ACHN (cell line): ENCODE measurements at regions not wholly inside any gene's neighbourhood (a gene's known extent, or its start where the extent isn't known, plus 50 kb on each side); places are given as distances from the start of the nearest gene placed in this dataset.
A peak's percentile ranks its signal among the peaks of the same experiment; 100 is the strongest.

Experiments
- DNase-seq: peaks from one replicate; pipeline ENCODE4 v3.0.0-alpha.2; 2015
- in situ Hi-C: cut with HindIII; loops from 2 replicates; pipeline ENCODE4 v1.10.0; 2017; ENCODE audit warnings: low sequenced_read_pairs, low pct_ligation_motif_present, low pct_unique_long_range_greater_than_20kb

DNA sequence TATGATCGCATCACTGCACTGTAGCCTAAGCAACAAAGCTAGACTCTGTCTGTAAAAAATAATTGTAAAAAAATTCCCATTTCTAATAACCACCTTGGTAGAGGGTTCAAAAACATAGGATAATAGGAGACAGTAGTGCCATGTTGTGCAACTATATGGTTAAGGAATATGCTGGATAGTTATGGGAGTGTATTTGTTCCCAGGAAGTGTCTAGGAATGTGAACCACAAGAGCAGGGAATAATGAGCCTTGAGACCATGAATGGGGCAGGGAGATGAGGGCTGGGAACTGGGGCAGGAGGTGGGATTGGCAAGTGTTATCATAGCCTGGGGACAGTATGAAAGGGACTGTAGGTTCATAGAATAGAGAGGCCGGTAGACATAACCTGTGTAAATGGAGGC lies 50.4 kb downstream of the RUSC2 start:
- in situ Hi-C loops: no loop called here
- DNase-seq: no peak

DNA sequence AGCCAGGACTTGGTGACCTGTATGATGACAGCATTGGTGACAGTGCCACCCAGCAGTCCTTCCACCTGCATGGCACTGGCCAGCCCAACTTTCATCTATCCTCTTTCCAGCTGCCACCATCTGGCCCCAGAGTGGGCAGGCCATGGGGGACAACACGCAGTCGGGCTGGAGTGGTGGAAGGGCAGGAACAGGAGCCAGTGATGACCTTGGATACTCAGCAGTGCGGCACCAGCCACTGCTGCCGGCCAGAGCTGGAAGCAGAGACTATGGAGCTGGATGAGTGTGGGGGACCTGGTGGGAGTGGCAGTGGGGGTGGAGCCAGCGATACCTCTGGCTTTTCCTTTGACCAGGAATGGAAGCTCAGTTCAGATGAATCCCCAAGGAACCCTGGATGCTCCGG lies 56.9 kb downstream of the RUSC2 start:
- in situ Hi-C loops: no loop called here
- no peak for DNase-seq

DNA sequence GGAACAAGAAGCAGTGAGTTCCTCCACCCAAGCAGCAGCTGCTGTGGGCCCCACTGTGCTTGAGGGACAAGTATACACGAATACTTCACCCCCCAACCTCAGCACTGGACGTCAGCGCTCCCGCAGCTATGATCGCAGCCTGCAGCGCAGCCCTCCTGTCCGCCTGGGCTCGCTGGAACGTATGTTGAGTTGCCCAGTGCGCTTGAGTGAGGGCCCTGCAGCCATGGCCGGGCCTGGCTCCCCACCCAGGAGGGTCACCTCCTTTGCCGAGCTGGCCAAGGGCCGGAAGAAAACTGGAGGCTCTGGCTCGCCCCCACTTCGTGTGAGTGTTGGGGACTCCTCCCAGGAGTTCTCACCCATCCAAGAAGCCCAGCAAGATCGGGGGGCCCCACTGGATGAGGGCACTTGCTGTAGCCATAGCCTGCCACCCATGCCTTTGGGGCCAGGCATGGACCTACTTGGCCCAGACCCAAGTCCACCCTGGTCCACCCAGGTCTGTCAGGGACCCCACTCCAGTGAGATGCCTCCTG lies 57.1 kb upstream of the TESK1 start:
- in situ Hi-C loops: no loop called here

DNA sequence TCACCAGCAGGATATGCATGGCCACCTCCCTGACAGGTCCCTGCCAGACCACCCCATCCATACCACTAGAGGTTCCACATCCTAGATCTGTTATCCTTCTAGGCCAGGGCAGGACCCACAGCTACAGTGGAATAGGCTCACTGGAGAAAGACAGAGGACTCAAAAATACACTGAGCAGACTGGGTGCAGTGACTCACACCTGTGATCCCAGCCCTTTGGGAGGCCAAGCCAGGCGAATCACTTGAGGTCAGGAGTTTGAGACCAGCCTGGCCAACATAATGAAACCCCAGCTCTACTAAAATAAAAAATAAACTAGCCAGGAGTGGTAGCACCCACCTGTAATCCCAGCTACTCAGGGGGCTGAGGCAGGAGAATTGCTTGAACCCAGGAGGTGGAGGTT lies 56.5 kb upstream of the TESK1 start:
- DNase-seq: no peak
- in situ Hi-C loops: no loop called here

More for the DNA sequence above, 57.1 kb upstream of the TESK1 start:
- no peak for DNase-seq

DNA sequence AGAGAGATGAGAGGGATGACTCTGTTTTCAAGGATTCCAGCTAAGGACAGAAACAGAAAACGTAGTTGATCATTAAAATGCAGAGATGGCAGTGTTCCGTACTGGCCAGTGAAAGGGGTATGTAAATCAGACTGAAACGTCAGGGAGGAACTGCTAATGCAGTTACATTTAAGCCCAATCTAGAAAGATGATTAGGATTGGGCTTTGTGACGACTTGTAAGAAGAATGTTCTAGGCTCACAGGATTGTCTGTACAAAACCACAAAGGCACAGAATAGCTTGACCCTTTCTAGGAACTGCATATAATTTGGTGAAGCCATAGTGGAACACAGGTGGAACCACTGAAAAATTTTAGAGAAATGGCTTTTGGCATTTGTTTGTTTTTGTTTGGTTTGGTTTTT lies 55.6 kb upstream of the TESK1 start:
- in situ Hi-C loops: no loop called here
- DNase-seq: no peak

DNA sequence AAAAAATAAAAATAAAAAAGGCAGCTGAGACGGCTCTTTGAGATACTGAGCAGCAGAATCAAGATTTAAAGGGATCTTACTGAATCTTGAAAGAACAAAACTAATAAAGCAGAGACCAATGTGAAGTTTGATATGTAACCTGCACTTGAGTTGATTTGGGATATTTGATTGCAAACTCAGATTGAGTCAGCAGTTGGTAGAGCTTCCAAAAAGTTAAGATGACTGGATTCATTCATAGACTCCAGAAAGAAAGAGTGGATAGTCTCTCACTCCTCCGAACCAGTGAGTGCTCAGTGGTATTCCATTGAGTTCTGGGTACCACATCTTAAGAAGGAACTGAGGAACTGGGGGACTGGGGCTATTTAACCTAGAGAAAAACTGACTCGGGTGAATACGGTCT lies 52.7 kb upstream of the TESK1 start:
- in situ Hi-C loops: no loop called here

DNA sequence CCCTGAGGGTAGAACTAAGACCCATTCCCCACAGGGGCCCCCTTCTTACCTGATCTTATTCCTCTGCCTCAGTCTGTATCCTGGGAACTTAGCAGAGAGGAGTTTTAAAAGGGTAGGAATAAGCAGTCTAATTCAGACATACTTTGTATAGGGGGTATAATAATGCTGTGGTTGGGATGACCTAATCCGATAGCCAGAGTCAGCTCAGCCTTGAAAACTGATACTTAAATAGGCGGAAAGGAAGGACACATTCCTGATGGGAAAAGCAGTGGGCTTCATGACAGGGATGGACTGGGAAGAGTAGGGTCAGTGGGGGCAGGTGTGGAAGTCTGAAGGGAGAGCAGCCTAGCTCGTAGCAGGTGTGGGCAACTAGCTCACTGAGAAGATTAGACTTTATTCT lies 52.2 kb upstream of the TESK1 start:
- in situ Hi-C loops: no loop called here
- no peak for DNase-seq

More for the DNA sequence above, 52.7 kb upstream of the TESK1 start:
- DNase-seq: no peak

DNA sequence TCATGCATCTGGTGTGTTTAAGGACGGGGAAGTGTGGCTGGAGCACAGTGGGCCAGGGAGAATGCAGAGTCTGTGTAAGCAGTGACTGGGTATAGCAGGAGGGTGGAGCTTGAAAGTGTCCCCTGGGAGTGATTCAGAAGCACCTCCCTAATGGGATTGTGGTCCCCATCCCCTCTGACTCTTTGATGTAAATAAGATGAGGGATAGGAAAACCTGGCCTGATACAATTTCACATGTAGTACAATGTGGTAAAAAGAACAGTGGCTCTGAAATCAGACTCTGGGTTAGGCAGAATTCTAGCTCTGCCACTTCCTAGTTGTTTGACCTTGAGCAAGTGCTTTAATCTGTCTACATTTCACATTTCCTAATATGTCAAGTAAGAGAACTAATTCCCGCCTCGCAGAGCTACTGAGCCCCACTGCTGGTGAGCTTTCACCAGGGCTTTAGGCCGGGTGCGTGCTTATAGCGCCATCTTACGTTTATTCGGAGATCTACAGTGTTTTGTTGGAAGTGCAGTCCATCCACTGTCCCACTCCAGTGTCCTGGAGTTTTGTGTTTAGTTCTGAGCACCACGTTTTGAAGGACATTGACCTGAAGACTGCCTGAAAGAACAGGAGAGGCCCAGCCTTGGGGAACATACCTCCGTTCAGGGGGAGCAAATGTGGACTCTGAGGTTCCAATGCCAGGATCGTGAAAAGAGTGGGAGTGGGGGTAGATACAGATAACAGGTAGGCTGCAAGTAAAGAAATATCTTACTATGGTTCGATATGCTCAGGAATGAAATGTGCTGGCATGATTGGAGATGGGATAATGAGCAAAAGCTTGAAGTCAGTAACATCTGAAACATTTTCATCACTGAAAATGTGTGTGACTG lies 51.2 kb upstream of the TESK1 start:
- in situ Hi-C loops: no loop called here
- peak; percentile 82 for DNase-seq

DNA sequence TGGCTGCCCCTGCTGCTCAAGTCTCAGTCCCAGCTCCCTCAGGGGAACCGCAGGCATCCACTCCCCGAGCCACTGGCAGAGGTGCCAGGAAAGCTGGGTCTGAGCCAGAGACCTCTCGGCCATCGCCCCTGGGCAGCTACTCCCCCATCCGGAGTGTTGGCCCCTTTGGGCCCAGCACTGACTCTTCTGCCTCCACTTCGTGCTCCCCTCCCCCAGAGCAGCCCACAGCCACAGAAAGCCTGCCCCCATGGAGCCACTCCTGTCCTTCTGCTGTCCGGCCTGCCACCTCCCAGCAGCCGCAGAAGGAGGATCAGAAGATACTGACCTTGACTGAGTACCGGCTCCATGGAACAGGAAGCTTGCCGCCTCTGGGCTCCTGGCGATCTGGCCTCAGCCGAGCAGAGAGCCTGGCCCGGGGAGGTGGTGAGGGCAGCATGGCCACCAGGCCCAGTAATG lies 49.8 kb upstream of the TESK1 start:
- DNase-seq: no peak
- in situ Hi-C loops: no loop called here
